HepG2 (cell line): ENCODE measurements at regions not wholly inside any gene's neighbourhood (a gene's known extent, or its start where the extent isn't known, plus 50 kb on each side); places are given as distances from the start of the nearest gene placed in this dataset.

ENCODE experiments used
- ATAC-seq: fragments of 200-7000 bp; cut with Tn5 transposase; 3 replicates; pipeline ENCODE4 v1.9.1; 2020; ENCODE audit warnings: mild to moderate bottlenecking, moderate library complexity
- BruUV-seq: library from RNA; stranded (reverse); fragments of 400-500 nt; replicated peaks from 2 replicates; lab custom pipeline; 2021; lab: Mats Ljungman, UMichigan
- CTCF ChIA-PET: fragments of 300-600 bp; formaldehyde crosslinking; extraction: SDS; loops from one replicate; lab custom pipeline; 2021; ENCODE audit warnings: low total read pairs, inconsistent platforms, low intra/inter-chr PET ratio; lab: Yijun Ruan, JAX
- POLR2A ChIA-PET: fragments of 350-600 bp; sonication (Branson Sonifier 250); formaldehyde crosslinking; loops from one replicate; lab custom pipeline; 2020; ENCODE audit warnings: antibody characterized with exemption, inconsistent platforms; lab: Yijun Ruan, JAX
- DNase-seq: peaks from one replicate; pipeline ENCODE4 v3.0.0-alpha.2; 2015; ENCODE audit warnings: low spot score
- FAIRE-seq: peaks from 3 replicates; lab custom pipeline; 2011; peaks lifted over from hg19 to GRCh38; lab: Jason Lieb, UNC
- H2AFZ ChIP-seq: one replicate; pipeline ENCODE4 v1.6.1; 2011; ENCODE audit warnings: low read length, inconsistent platforms
- H3K27ac ChIP-seq: fragments of 300-600 bp; 3 replicates; pipeline ENCODE4 v1.8.0; 2011; ENCODE audit warnings: mixed run types, mild to moderate bottlenecking, mixed read lengths, low read length, inconsistent platforms; ENCODE audit not compliant: insufficient read depth; ENCODE audit errors: extremely low read length
- H3K27me3 ChIP-seq, 2 experiments: fragments of 200-600 bp in 1 of 2; 2 replicates in 1 of 2; 3 replicates in 1 of 2; pipeline versions ENCODE4 v1.6.0 to v1.8.0; 2011; ENCODE audit warnings: low read length in 2 of 2, mild to moderate bottlenecking in 2 of 2, moderate library complexity in 2 of 2, inconsistent platforms in 1 of 2; ENCODE audit not compliant: insufficient read depth in 2 of 2, control insufficient read depth in 1 of 2
- H3K36me3 ChIP-seq, 2 experiments: fragments of 200-600 bp in 1 of 2; replicated peaks in 1 of 2; 2 replicates in 1 of 2; 3 replicates in 1 of 2; pipeline versions ENCODE4 v1.5.1 to v1.8.0; 2011; ENCODE audit warnings: low read length in 2 of 2, inconsistent platforms in 1 of 2; ENCODE audit not compliant: insufficient read depth in 2 of 2, control insufficient read depth in 1 of 2
- H3K4me1 ChIP-seq: 2 replicates; pipeline ENCODE4 v1.5.1; 2012; ENCODE audit warnings: low read length, inconsistent platforms; ENCODE audit not compliant: insufficient read depth
- H3K4me2 ChIP-seq: 2 replicates; pipeline ENCODE4 v1.6.0; 2011; ENCODE audit warnings: low read depth, low read length, inconsistent platforms
- H3K4me3 ChIP-seq, 3 experiments: fragments of 200-600 bp in 1 of 3; sonication (generic), shearing (Covaris generic) in 1 of 3; replicated peaks in 1 of 3; 2 replicates each; pipeline ENCODE4 v1.5.1; 2011 to 2016; ENCODE audit warnings: low read length in 3 of 3, inconsistent platforms in 2 of 3, low read depth in 2 of 3, mild to moderate bottlenecking in 2 of 3, control low read depth in 1 of 3, mixed read lengths in 1 of 3; ENCODE audit not compliant: insufficient read depth in 1 of 3
- H3K79me2 ChIP-seq: one replicate; pipeline ENCODE4 v1.6.1; 2011; ENCODE audit warnings: low read length, inconsistent platforms; ENCODE audit not compliant: insufficient read depth
- H3K9ac ChIP-seq: 2 replicates; pipeline ENCODE4 v1.6.0; 2011; ENCODE audit warnings: mild to moderate bottlenecking, low read depth, low read length, inconsistent platforms; ENCODE audit not compliant: insufficient read depth
- H3K9me3 ChIP-seq: 2 replicates; pipeline ENCODE4 v1.5.1; 2012; ENCODE audit warnings: mild to moderate bottlenecking, low read length
- H4K20me1 ChIP-seq: 2 replicates; pipeline ENCODE4 v1.6.0; 2011; ENCODE audit warnings: inconsistent platforms, mild to moderate bottlenecking, low read length, moderate library complexity; ENCODE audit not compliant: insufficient read depth
- CENPT ChIP-seq: sonication (generic); formaldehyde crosslinking; IDR thresholded peaks from 2 replicates; pipeline ENCODE4 v1.8.0; 2022; ENCODE audit warnings: low read depth, mild to moderate bottlenecking, moderate library complexity, missing genetic modification reagents
- CTCF ChIP-seq: sonication (generic); formaldehyde crosslinking; IDR thresholded peaks from 2 replicates; pipeline ENCODE4 v1.5.0; 2020; ENCODE audit warnings: mild to moderate bottlenecking, missing genetic modification reagents, moderate library complexity
- HNRNPLL ChIP-seq: fragments of 200-400 bp; formaldehyde crosslinking; IDR thresholded peaks from 2 replicates; pipeline ENCODE4 v1.6.1; 2017; ENCODE audit warnings: mild to moderate bottlenecking, low read depth, low read length; ENCODE audit not compliant: poor library complexity, severe bottlenecking
- MAFF ChIP-seq: IDR thresholded peaks from 2 replicates; pipeline ENCODE4 v1.6.1; 2011; ENCODE audit warnings: low read depth, low read length, improper control_type of control experiment
- RBM22 ChIP-seq: fragments of 200-400 bp; formaldehyde crosslinking; optimal IDR thresholded peaks from 2 replicates; pipeline ENCODE3; 2017; ENCODE audit warnings: mild to moderate bottlenecking, low read length, moderate library complexity
- ZNF20 ChIP-seq: sonication (generic); formaldehyde crosslinking; IDR thresholded peaks from 2 replicates; pipeline ENCODE4 v1.4.0; 2020; ENCODE audit warnings: mild to moderate bottlenecking, moderate library complexity, missing genetic modification reagents
- ZNF513 ChIP-seq: sonication (generic); formaldehyde crosslinking; conservative IDR thresholded peaks from 2 replicates; pipeline ENCODE4 v1.5.0; 2020; ENCODE audit warnings: missing genetic modification reagents
- ZNF569 ChIP-seq: sonication (generic); formaldehyde crosslinking; IDR thresholded peaks from 2 replicates; pipeline ENCODE4 v1.5.0; 2020; ENCODE audit warnings: mild to moderate bottlenecking, missing genetic modification reagents, moderate library complexity, borderline replicate concordance
- ZNF770 ChIP-seq: sonication (generic); formaldehyde crosslinking; IDR thresholded peaks from 2 replicates; pipeline ENCODE4 v1.5.0; 2020; ENCODE audit warnings: mild to moderate bottlenecking, missing genetic modification reagents
- WGBS: methylation state at CpG from one replicate; pipeline ENCODE4 v1.1.6; 2017; ENCODE audit warnings: low lambda C conversion rate; 5-methylcytosine and 5-hydroxymethylcytosine counted together
- in situ Hi-C: cut with HindIII; loops from 2 replicates; pipeline ENCODE4 v1.10.0; 2017; ENCODE audit warnings: low pct_unique_long_range_greater_than_20kb; ENCODE audit not compliant: extremely low pct_ligation_motif_present
- intact Hi-C: fragments of 100-400 bp; cut with micrococcal nuclease; formaldehyde crosslinking; loops from one replicate; pipeline ENCODE4 v1.10.0; 2022; ENCODE audit not compliant: unreplicated experiment
- TF ChIP-seq, protein P1 (sequence below): sonication (generic); formaldehyde crosslinking; IDR thresholded peaks from 2 replicates; pipeline ENCODE4 v1.8.0; 2022; ENCODE audit warnings: low read depth, missing genetic modification reagents

- no peak for TF ChIP-seq CTCF
- no peak for TF ChIP-seq MAFF
- no peak for TF ChIP-seq ZNF20 (CRISPR knock-in tag)
- no peak for TF ChIP-seq ZNF513
- TF ChIP-seq RBM22, result no peak
- no peak for TF ChIP-seq ZNF770 (CRISPR knock-in tag)
- no peak for TF ChIP-seq CENPT
- no peak for TF ChIP-seq HNRNPLL
Measured at GRCh38 chr1:88351960-88352359, 332.1 kb upstream of the PKN2 start (continued).

DNA sequence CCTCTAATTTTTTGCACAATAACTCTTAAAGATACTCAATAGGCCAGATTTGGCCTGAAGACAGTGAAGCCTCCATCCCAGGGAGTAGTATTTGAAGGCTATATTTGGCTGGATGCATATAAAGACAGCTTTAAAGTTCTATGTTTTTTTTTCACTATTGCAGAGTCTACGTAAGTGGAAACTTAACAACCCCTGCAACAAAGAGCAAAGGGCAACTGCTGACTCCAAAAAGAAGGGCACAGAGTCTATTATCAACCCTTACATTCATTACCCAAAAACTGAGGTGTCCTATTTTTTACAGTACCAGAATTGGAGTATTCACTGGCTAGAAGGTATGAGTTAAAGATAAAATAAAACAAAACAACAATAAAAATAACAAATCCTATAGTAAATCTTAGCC is 329.8 kb upstream of the PKN2 start:
- H3K4me1 ChIP-seq, result no peaks in the 10 kb centered on the region
- BruUV-seq, result no TSS peak
- no peak for FAIRE-seq
- no peak overlapping the region for H3K4me2 ChIP-seq
- H3K9me3 ChIP-seq, result no peaks in the 10 kb centered on the region
- TF ChIP-seq, protein P1, sequence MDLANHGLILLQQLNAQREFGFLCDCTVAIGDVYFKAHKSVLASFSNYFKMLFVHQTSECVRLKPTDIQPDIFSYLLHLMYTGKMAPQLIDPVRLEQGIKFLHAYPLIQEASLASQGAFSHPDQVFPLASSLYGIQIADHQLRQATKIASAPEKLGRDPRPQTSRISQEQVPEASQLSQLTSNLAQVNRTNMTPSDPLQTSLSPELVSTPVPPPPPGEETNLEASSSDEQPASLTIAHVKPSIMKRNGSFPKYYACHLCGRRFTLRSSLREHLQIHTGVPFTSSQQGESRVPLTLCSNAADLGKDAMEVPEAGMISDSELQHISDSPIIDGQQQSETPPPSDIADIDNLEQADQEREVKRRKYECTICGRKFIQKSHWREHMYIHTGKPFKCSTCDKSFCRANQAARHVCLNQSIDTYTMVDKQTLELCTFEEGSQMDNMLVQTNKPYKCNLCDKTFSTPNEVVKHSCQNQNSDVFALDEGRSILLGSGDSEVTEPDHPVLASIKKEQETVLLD (CRISPR knock-in tag), result no peak
- TF ChIP-seq ZNF569, result no peak
- ATAC-seq, result no peak
- in situ Hi-C loops (no loop called here), intact Hi-C loops (no loop called here)
- DNase-seq, result no peak
- H2AFZ ChIP-seq, result no peak overlapping the region
- ChIA-PET CTCF (no interaction called here), POLR2A (no interaction called here)
- H3K27me3 ChIP-seq, result no peaks in the 10 kb centered on the region
- 5% methylated on average over 1 of the region's 1 CpG for WGBS
- H3K79me2 ChIP-seq, result no peaks in the 10 kb centered on the region
- H3K9ac ChIP-seq, result no peak overlapping the region
- no peak overlapping the region for H3K27ac ChIP-seq
- no peaks in the 10 kb centered on the region for H4K20me1 ChIP-seq
- no peaks in the 10 kb centered on the region for H3K36me3 ChIP-seq
- H3K4me3 ChIP-seq, result no peak overlapping the region
